GM19463 (cell line): ENCODE measurements at regions not wholly inside any gene's neighbourhood (a gene's known extent, or its start where the extent isn't known, plus 50 kb on each side); places are given as distances from the start of the nearest gene placed in this dataset.
"Not testable (repeated sequence)": the region's sequence is repeated elsewhere in the genome, so short reads cannot be mapped to it uniquely, and the experiment has no call there.

Experiments
- ATAC-seq: cut with Tn5 transposase; IDR thresholded peaks from one replicate; pipeline ENCODE4 v1.9.1; 2021; ENCODE audit warnings: mild to moderate bottlenecking, moderate library complexity; ENCODE audit not compliant: unreplicated experiment

GRCh38 chr12:68477906-68478305, 132.8 kb upstream of the RAP1B start:
- no peak for ATAC-seq

- no peak for ATAC-seq
These were observed 132.0 kb upstream of the RAP1B start for GRCh38 chr12:68478516-68479260.

GRCh38 chr12:68479261-68479895, 131.3 kb upstream of the RAP1B start:
- no peak for ATAC-seq

GRCh38 chr12:68479896-68480291, 130.8 kb upstream of the RAP1B start:
- no peak for ATAC-seq

- ATAC-seq: no peak
These were observed 130.2 kb upstream of the RAP1B start for GRCh38 chr12:68480526-68480925.

GRCh38 chr12:68481181-68481941, 129.3 kb upstream of the RAP1B start:
- peak; percentile 57 for ATAC-seq

GRCh38 chr12:68482014-68482413, 128.7 kb upstream of the RAP1B start:
- ATAC-seq: no peak

- peak; percentile 74 for ATAC-seq
These were observed 128.0 kb upstream of the RAP1B start for GRCh38 chr12:68482660-68483059.

GRCh38 chr12:68483592-68484383, 126.9 kb upstream of the RAP1B start:
- no peak for ATAC-seq

GRCh38 chr12:68484578-68484977, 126.1 kb upstream of the RAP1B start:
- ATAC-seq: not testable (repeated sequence)

- ATAC-seq: not testable (repeated sequence)
These were observed 124.2 kb upstream of the RAP1B start for GRCh38 chr12:68486449-68486848.

- ATAC-seq: no peak
These were observed 122.9 kb upstream of the RAP1B start for GRCh38 chr12:68487721-68488309.

- ATAC-seq: no peak
These were observed 121.4 kb upstream of the RAP1B start for GRCh38 chr12:68489273-68489672.

- ATAC-seq: no peak
These were observed 120.2 kb upstream of the RAP1B start for GRCh38 chr12:68490476-68490875.

GRCh38 chr12:68491204-68491960, 119.3 kb upstream of the RAP1B start:
- ATAC-seq: no peak

GRCh38 chr12:68495336-68496070, 115.2 kb upstream of the RAP1B start:
- ATAC-seq: no peak

- ATAC-seq: no peak
These were observed 113.6 kb upstream of the RAP1B start for GRCh38 chr12:68497107-68497506.

- ATAC-seq: no peak
These were observed 113.0 kb upstream of the RAP1B start for GRCh38 chr12:68497702-68498101.

GRCh38 chr12:68498736-68499135, 112.0 kb upstream of the RAP1B start:
- no peak for ATAC-seq
